Endothelial cell of umbilical vein (primary cell): ENCODE measurements at regions not wholly inside any gene's neighbourhood (a gene's known extent, or its start where the extent isn't known, plus 50 kb on each side); places are given as distances from the start of the nearest gene placed in this dataset.

Experiments
- BruUV-seq: library from RNA; stranded (reverse); fragments of 400-500 nt; replicated peaks from 2 replicates; lab custom pipeline; 2021; lab: Mats Ljungman, UMichigan
- CTCF ChIA-PET: fragments of 300-600, 350-600 bp; sonication (Branson Sonifier 250); formaldehyde crosslinking; loops from one replicate; lab custom pipeline; 2021; ENCODE audit warnings: antibody characterized with exemption, inconsistent platforms; lab: Charles Lee
- POLR2A ChIA-PET: fragments of 300-600, 350-600 bp; sonication (Branson Sonifier 250); formaldehyde crosslinking; loops from one replicate; lab custom pipeline; 2021; ENCODE audit warnings: antibody characterized with exemption, inconsistent platforms; lab: Charles Lee
- DNase-seq: peaks from one replicate; pipeline ENCODE4 v3.0.0-alpha.2; 2011; ENCODE audit warnings: low read depth, low spot score
- FAIRE-seq: peaks from 2 replicates; lab custom pipeline; 2011; peaks lifted over from hg19 to GRCh38; lab: Jason Lieb, UNC
- H2AFZ ChIP-seq: 2 replicates; pipeline ENCODE4 v1.6.0; 2012; ENCODE audit warnings: low read depth, low read length, control low read depth, inconsistent platforms
- H3K27ac ChIP-seq: 2 replicates; pipeline ENCODE4 v1.5.1; 2011; ENCODE audit warnings: low read depth, mild to moderate bottlenecking, control low read depth, low read length, moderate library complexity; ENCODE audit not compliant: insufficient read depth
- H3K27me3 ChIP-seq, 2 experiments: 2 replicates each; pipeline versions ENCODE4 v1.6.0 to v1.6.1; 2011; ENCODE audit warnings: low read length in 2 of 2, mixed read lengths in 1 of 2; ENCODE audit not compliant: control insufficient read depth in 2 of 2, insufficient read depth in 2 of 2
- H3K36me3 ChIP-seq, 2 experiments: 2 replicates in 1 of 2; 3 replicates in 1 of 2; pipeline ENCODE4 v1.5.1; 2011; ENCODE audit warnings: low read length in 2 of 2, mild to moderate bottlenecking in 1 of 2, moderate library complexity in 1 of 2; ENCODE audit not compliant: control insufficient read depth in 2 of 2, insufficient read depth in 2 of 2; ENCODE audit errors: extremely low read depth in 1 of 2
- H3K4me1 ChIP-seq: 3 replicates; pipeline ENCODE4 v1.5.1; 2011; ENCODE audit warnings: mild to moderate bottlenecking, low read length; ENCODE audit not compliant: control insufficient read depth, insufficient read depth; ENCODE audit errors: extremely low read depth
- H3K4me2 ChIP-seq: 2 replicates; pipeline ENCODE4 v1.6.1; 2011; ENCODE audit warnings: low read length, control low read depth, mixed read lengths; ENCODE audit not compliant: insufficient read depth
- H3K4me3 ChIP-seq, 3 experiments: fragments of 200-600 bp in 1 of 3; sonication (generic), shearing (Covaris generic) in 1 of 3; replicated peaks in 1 of 3; 2 replicates each; pipeline ENCODE4 v1.5.1; 2011 to 2016; ENCODE audit warnings: control low read depth in 3 of 3, low read length in 3 of 3, mild to moderate bottlenecking in 2 of 3, inconsistent platforms in 1 of 3, low read depth in 1 of 3, moderate library complexity in 1 of 3; ENCODE audit not compliant: insufficient read depth in 1 of 3
- H3K79me2 ChIP-seq: 2 replicates; pipeline ENCODE4 v1.6.0; 2012; ENCODE audit warnings: low read length, inconsistent platforms; ENCODE audit not compliant: control insufficient read depth, insufficient read depth
- H3K9ac ChIP-seq: replicated peaks from 2 replicates; pipeline ENCODE3; 2011; ENCODE audit warnings: low read length, control low read depth; ENCODE audit not compliant: insufficient read depth; ENCODE audit errors: extremely low read depth
- H3K9me1 ChIP-seq: replicated peaks from 3 replicates; pipeline ENCODE4 v1.6.0; 2011; ENCODE audit warnings: mild to moderate bottlenecking, low read length; ENCODE audit not compliant: control insufficient read depth, insufficient read depth; ENCODE audit errors: extremely low read depth
- H3K9me3 ChIP-seq: replicated peaks from 2 replicates; pipeline ENCODE4 v1.5.1; 2012; ENCODE audit warnings: low read length, inconsistent platforms; ENCODE audit not compliant: control insufficient read depth, insufficient read depth
- H4K20me1 ChIP-seq: replicated peaks from 2 replicates; pipeline ENCODE3; 2011; ENCODE audit warnings: mild to moderate bottlenecking, low read length; ENCODE audit not compliant: control insufficient read depth, insufficient read depth; ENCODE audit errors: extremely low read depth
- EZH2 ChIP-seq: IDR thresholded peaks from 2 replicates; pipeline ENCODE4 v1.6.1; 2012; ENCODE audit warnings: borderline replicate concordance, low read depth, mild to moderate bottlenecking, moderate library complexity, low read length, inconsistent platforms; ENCODE audit not compliant: severe bottlenecking
- FOS ChIP-seq: IDR thresholded peaks from 2 replicates; pipeline ENCODE4 v1.6.1; 2011; ENCODE audit warnings: mild to moderate bottlenecking, low read length, moderate library complexity, borderline replicate concordance; ENCODE audit not compliant: insufficient read depth
- GATA2 ChIP-seq: IDR thresholded peaks from 2 replicates; pipeline ENCODE4 v1.7.0; 2011; ENCODE audit warnings: low read depth, mild to moderate bottlenecking, moderate library complexity, mixed read lengths, low read length; ENCODE audit not compliant: insufficient read length, insufficient read depth
- JUN ChIP-seq: IDR thresholded peaks from 2 replicates; pipeline ENCODE4 v1.6.1; 2011; ENCODE audit warnings: borderline replicate concordance, low read depth; ENCODE audit not compliant: insufficient read length, insufficient read depth
- MYC ChIP-seq: IDR thresholded peaks from one replicate; pipeline ENCODE4 v1.6.1; 2011; ENCODE audit warnings: mild to moderate bottlenecking, low read depth, low read length
- POLR2A ChIP-seq: IDR thresholded peaks from 2 replicates; pipeline ENCODE4 v1.6.1; 2012; ENCODE audit warnings: low read depth, mild to moderate bottlenecking, control low read depth, low read length
- POLR2AphosphoS5 ChIP-seq: IDR thresholded peaks from 2 replicates; pipeline ENCODE4 v1.6.1; 2012; ENCODE audit warnings: low read depth, mild to moderate bottlenecking, control low read depth, low read length, moderate library complexity; ENCODE audit not compliant: insufficient read depth
- dilution Hi-C: fragments of 300-500 bp; cut with MboI; formaldehyde crosslinking; loops from one replicate; pipeline ENCODE4 v1.15.0; 2019; ENCODE audit warnings: low sequenced_read_pairs; ENCODE audit not compliant: extremely low pct_ligation_motif_present
- intact Hi-C: fragments of 100-400 bp; cut with micrococcal nuclease; formaldehyde crosslinking; loops from one replicate; pipeline ENCODE4 v1.10.0; 2022
- TF ChIP-seq, protein P1 (sequence below): IDR thresholded peaks from 2 replicates; pipeline ENCODE4 v1.6.1; 2011; ENCODE audit not compliant: insufficient read depth, insufficient read length
- TF ChIP-seq, protein P2 (sequence below), 2 donors: IDR thresholded peaks; 1 replicate in 1 of 2; 2 replicates in 1 of 2; pipeline ENCODE4 v1.5.1; 2011; ENCODE audit warnings: low read length in 2 of 2, mild to moderate bottlenecking in 2 of 2, moderate library complexity in 2 of 2, control low read depth in 1 of 2, inconsistent platforms in 1 of 2, low read depth in 1 of 2; ENCODE audit not compliant: insufficient read depth in 1 of 2; ENCODE audit errors: extremely low read depth in 1 of 2

DNA sequence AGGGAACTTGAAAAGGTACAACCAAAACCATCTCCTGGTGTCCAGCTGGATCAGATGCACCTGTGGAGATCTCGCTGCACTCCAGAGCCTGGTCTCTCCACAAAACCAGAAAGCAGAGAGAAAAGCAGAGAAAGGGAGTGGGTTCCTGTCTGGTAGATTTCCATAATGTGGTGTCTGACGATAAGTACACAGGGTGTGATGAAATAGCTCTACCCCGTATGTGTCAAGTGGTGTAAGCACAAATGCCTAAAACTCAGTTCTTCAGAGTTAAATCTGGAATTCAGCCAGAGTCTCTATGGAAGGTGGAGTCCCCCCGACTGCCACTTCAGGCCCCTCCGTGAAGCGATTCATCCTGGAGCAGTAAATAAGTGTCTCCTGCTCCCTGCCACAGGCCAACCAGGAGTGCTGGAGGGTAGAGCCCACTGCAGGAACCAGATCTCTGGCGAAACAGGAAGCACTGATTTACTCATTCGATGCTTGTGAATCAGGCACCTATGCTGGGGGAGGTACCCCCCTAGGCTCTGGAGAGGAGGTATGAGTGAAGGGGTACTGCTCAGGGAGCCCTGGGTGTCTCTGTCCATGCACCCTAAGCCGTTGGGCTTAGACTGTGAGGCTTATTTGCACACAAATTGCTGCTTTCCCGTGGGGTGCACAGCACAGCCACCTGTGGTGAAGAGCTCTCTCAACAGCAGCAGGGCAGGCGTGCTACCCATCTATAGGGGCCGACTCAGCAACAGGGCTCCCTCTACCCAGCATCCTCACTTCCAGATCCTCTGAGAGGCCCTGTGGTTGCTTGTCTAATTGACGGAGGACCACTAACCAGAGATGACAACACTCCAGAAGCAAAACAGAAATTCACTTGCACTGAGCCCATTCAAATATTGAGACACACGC lies 97.1 kb upstream of the MYOCD start:
- H3K4me2 ChIP-seq = no peak overlapping the region
- H3K79me2 ChIP-seq = no peaks in the 10 kb centered on the region
- no peak overlapping the region for H3K9ac ChIP-seq
- no peaks in the 10 kb centered on the region for H4K20me1 ChIP-seq
- FAIRE-seq (no peak), DNase-seq (no peak)
- no peak overlapping the region for H3K27ac ChIP-seq
- H3K9me1 ChIP-seq = no peaks in the 10 kb centered on the region
- no peak overlapping the region for H2AFZ ChIP-seq
- H3K27me3 ChIP-seq = no peaks in the 10 kb centered on the region
- ChIA-PET POLR2A (no interaction called here), CTCF (no interaction called here)
- TF ChIP-seq JUN = no peak
- no peak for TF ChIP-seq EZH2
- no peak for TF ChIP-seq MYC
- TF ChIP-seq GATA2 = no peak
- TF ChIP-seq, protein P1, sequence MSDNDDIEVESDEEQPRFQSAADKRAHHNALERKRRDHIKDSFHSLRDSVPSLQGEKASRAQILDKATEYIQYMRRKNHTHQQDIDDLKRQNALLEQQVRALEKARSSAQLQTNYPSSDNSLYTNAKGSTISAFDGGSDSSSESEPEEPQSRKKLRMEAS = no peak
- no peak for TF ChIP-seq POLR2A
- H3K36me3 ChIP-seq = no peaks in the 10 kb centered on the region
- H3K4me1 ChIP-seq = no peaks in the 10 kb centered on the region
- H3K9me3 ChIP-seq = peaks cover 3% of the 10 kb centered on the region
- intact Hi-C loops (no loop called here), dilution Hi-C loops (no loop called here)
- H3K4me3 ChIP-seq = no peak overlapping the region
- no TSS peak for BruUV-seq

DNA sequence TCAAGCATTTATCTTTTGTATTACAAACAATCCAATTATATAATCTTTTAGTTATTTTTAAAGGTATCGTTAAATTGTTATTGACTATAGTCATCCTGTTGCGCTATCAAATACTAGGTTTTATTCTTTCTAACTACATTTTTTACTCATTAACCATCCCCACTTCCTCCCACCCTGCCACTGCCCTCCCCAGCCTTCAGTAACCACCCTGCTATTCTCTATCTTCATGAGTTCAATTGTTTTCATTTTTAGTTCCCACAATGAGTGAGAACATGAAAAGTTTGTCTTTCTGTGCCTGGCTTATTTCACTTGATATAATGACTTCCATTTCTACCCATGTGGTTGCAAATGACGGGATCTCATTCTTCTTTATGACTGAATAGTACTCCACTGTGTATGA lies 94.1 kb upstream of the MYOCD start:
- Histone ChIP-seq H4K20me1 (no peaks in the 10 kb centered on the region), H3K27ac (no peak overlapping the region), H3K27me3 (no peaks in the 10 kb centered on the region), H3K9ac (no peak overlapping the region), H3K4me1 (no peaks in the 10 kb centered on the region), H2AFZ (no peak overlapping the region), H3K4me3 (no peak overlapping the region), H3K36me3 (no peaks in the 10 kb centered on the region), H3K9me3 (peaks cover 3% of the 10 kb centered on the region), H3K4me2 (no peak overlapping the region), H3K9me1 (no peaks in the 10 kb centered on the region), H3K79me2 (no peaks in the 10 kb centered on the region)
- ChIA-PET POLR2A (no interaction called here), CTCF (no interaction called here)
- dilution Hi-C loops = no loop called here
- no TSS peak for BruUV-seq
- TF ChIP-seq, protein P1 = no peak
- TF ChIP-seq POLR2A = no peak
- no peak for TF ChIP-seq GATA2
- TF ChIP-seq EZH2 = no peak
- no peak for TF ChIP-seq MYC
- TF ChIP-seq JUN = no peak
- no peak for TF ChIP-seq FOS
- TF ChIP-seq, protein P2, sequence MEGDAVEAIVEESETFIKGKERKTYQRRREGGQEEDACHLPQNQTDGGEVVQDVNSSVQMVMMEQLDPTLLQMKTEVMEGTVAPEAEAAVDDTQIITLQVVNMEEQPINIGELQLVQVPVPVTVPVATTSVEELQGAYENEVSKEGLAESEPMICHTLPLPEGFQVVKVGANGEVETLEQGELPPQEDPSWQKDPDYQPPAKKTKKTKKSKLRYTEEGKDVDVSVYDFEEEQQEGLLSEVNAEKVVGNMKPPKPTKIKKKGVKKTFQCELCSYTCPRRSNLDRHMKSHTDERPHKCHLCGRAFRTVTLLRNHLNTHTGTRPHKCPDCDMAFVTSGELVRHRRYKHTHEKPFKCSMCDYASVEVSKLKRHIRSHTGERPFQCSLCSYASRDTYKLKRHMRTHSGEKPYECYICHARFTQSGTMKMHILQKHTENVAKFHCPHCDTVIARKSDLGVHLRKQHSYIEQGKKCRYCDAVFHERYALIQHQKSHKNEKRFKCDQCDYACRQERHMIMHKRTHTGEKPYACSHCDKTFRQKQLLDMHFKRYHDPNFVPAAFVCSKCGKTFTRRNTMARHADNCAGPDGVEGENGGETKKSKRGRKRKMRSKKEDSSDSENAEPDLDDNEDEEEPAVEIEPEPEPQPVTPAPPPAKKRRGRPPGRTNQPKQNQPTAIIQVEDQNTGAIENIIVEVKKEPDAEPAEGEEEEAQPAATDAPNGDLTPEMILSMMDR (IDR thresholded peaks at IDR 0.05; ENCODE audit: extremely low read depth in 1 of 2, insufficient read depth in 1 of 2, low read depth in 1 of 2, low read length in 2 of 2) = no peak
- no peak for TF ChIP-seq POLR2AphosphoS5
- FAIRE-seq = no peak
- intact Hi-C loops = no loop called here
- DNase-seq = no peak
